GM19372 (cell line): ENCODE measurements at regions not wholly inside any gene's neighbourhood (a gene's known extent, or its start where the extent isn't known, plus 50 kb on each side); places are given as distances from the start of the nearest gene placed in this dataset.

Experiments
- ATAC-seq: cut with Tn5 transposase; IDR thresholded peaks from one replicate; pipeline ENCODE4 v1.9.1; 2021; ENCODE audit warnings: mild to moderate bottlenecking, low read depth, moderate library complexity; ENCODE audit not compliant: unreplicated experiment

- no peak for ATAC-seq
Measured at GRCh38 chr7:18081617-18082016, 54.0 kb upstream of the PRPS1L1 start.

GRCh38 chr7:18082169-18082568, 54.5 kb upstream of the PRPS1L1 start:
- ATAC-seq, result no peak

GRCh38 chr7:18086165-18087025, 58.7 kb upstream of the PRPS1L1 start:
- no peak for ATAC-seq

GRCh38 chr7:18087026-18087686, 59.5 kb upstream of the PRPS1L1 start:
- ATAC-seq, result no peak

GRCh38 chr7:18087687-18088078, 60.0 kb upstream of the PRPS1L1 start:
- ATAC-seq, result no peak

- ATAC-seq, result no peak
Measured at GRCh38 chr7:18096087-18096486, 68.4 kb upstream of the PRPS1L1 start.

- ATAC-seq, result no peak
Measured at GRCh38 chr7:18102576-18102975, 74.9 kb upstream of the PRPS1L1 start.

- no peak for ATAC-seq
Measured at GRCh38 chr7:18103436-18104218, 76.0 kb upstream of the PRPS1L1 start.

GRCh38 chr7:18109762-18110161, 82.1 kb upstream of the PRPS1L1 start:
- ATAC-seq, result no peak

GRCh38 chr7:18116661-18117060, 89.0 kb upstream of the PRPS1L1 start:
- ATAC-seq, result no peak

- no peak for ATAC-seq
Measured at GRCh38 chr7:18117482-18117881, 89.8 kb upstream of the PRPS1L1 start.

- ATAC-seq, result no peak
Measured at GRCh38 chr7:18119985-18120384, 92.3 kb upstream of the PRPS1L1 start.

GRCh38 chr7:18123508-18124239, 96.0 kb upstream of the PRPS1L1 start:
- ATAC-seq, result no peak

GRCh38 chr7:18125476-18125875, 97.8 kb upstream of the PRPS1L1 start:
- no peak for ATAC-seq

GRCh38 chr7:18126281-18126680, 98.6 kb upstream of the PRPS1L1 start:
- ATAC-seq, result no peak

GRCh38 chr7:18128846-18129245, 101.2 kb upstream of the PRPS1L1 start:
- ATAC-seq, result no peak

- ATAC-seq, result no peak
Measured at GRCh38 chr7:18132811-18133210, 105.2 kb upstream of the PRPS1L1 start.

GRCh38 chr7:18133921-18134320, 106.3 kb upstream of the PRPS1L1 start:
- no peak for ATAC-seq

- no peak for ATAC-seq
Measured at GRCh38 chr7:18140943-18141342, 113.3 kb upstream of the PRPS1L1 start.

- no peak for ATAC-seq
Measured at GRCh38 chr7:18144166-18144565, 116.5 kb upstream of the PRPS1L1 start.

- no peak for ATAC-seq
Measured at GRCh38 chr7:18145160-18145559, 117.5 kb upstream of the PRPS1L1 start.
